ENCODE measurements at regions not wholly inside any gene's neighbourhood (a gene's known extent, or its start where the extent isn't known, plus 50 kb on each side); places are given as distances from the start of the nearest gene placed in this dataset.

GRCh38 chr16:5461141-5461540, 363.5 kb upstream of the EEF2KMT start:
- no peak for TF ChIP-seq NFKBIZ (CRISPR knock-in tag; IDR thresholded peaks at IDR 0.05)
- no peak for TF ChIP-seq JUND (CRISPR knock-in tag; IDR thresholded peaks at IDR 0.05)
- TF ChIP-seq YY1 (IDR thresholded peaks at IDR 0.05; ENCODE audit: insufficient read depth, insufficient replicate concordance, low read depth, low read length) = no peak
- no peak for TF ChIP-seq TCF7 (IDR thresholded peaks at IDR 0.05; ENCODE audit: low read depth)
- no peak for TF ChIP-seq SP4 (CRISPR knock-in tag; IDR thresholded peaks at IDR 0.05)
- no peak for TF ChIP-seq CTCF (CRISPR knock-in tag; IDR thresholded peaks at IDR 0.05)
- TF ChIP-seq ZNF770 (CRISPR knock-in tag; IDR thresholded peaks at IDR 0.05) = no peak
- TF ChIP-seq WIZ (CRISPR knock-in tag; IDR thresholded peaks at IDR 0.05) = no peak
- TF ChIP-seq SRF (IDR thresholded peaks at IDR 0.05; ENCODE audit: low read depth, low read length) = no peak
- no peak for TF ChIP-seq ZFX (CRISPR knock-in tag; IDR thresholded peaks at IDR 0.05; ENCODE audit: low read depth)
- no peak for TF ChIP-seq ZNF513 (CRISPR knock-in tag; conservative IDR thresholded peaks at IDR 0.05)
- TF ChIP-seq CEBPB (IDR thresholded peaks at IDR 0.05; ENCODE audit: borderline replicate concordance, low read depth, low read length) = no peak
- TF ChIP-seq MYNN (CRISPR knock-in tag; IDR thresholded peaks at IDR 0.05; ENCODE audit: low read depth) = no peak

All from HepG2 (cell line).